ENCODE measurements at regions not wholly inside any gene's neighbourhood (a gene's known extent, or its start where the extent isn't known, plus 50 kb on each side); places are given as distances from the start of the nearest gene placed in this dataset.
"Not testable (repeated sequence)": the region's sequence is repeated elsewhere in the genome, so short reads cannot be mapped to it uniquely, and the experiment has no call there.

DNA sequence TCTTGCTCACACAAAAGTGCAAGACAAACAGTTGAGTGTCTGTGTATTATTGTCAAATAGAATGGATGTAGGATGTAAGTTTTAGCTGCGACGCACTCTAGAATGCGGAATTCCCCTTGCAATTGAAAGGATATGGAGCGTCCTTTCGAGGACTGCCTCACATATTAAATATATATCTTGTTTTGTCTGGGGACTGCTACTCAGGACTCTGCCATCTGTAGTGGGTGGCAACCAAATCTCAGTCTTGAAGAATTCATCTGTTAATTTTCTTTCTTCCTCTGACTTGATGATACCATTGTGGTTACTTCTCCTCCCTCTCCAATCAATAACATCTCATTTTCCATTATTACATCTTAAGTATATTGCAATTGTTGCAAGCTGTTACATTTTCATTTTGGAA, 121.6 kb downstream of the SOX4 start:
- no peak for ATAC-seq (replicated peaks in 6 of 8)
- H3K4me1 ChIP-seq (replicated peaks in 1 of 2), result peaks cover 23 to 25% of the 10 kb centered on the region in 2 donors
- H3K27ac ChIP-seq, result no peak overlapping the region
- no peak overlapping the region for H3K4me3 ChIP-seq
- in situ Hi-C loops (cut with MboI; ENCODE audit: low pct_unique_long_range_greater_than_20kb in 2 of 9, low sequenced_read_pairs in 9 of 9, unreplicated experiment in 9 of 9), result no loop called here
- 40 to 95% (median 78%) methylated on average over 1 to 5 of the region's 5 CpGs; no CpG with 5 or more reads in 3 of the 10 experiments for WGBS, 10 experiments

DNA sequence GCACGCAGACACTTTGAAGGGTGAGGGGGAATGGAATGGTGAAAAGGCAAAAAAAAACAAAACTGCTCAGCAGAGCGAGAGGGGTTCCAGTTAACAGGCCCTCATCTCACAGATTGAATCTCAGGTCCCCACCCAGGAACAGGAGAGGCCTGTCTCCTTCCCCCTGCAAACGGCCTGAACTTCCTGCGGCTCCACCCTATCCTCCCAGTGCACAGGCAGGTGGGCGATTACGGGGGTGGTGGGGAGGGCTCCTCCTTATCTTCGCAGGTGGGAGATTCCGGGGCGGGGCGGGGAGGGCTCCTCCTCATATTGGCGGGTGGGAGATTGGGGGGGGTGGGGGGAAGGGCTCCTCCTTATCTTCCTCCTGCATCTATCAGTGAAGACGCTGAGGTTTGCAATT, 129.0 kb downstream of the SOX4 start:
- WGBS, 10 experiments, result 47 to 100% (median 92%) methylated on average over 1 to 4 of the region's 12 CpGs; no CpG with 5 or more reads in 2 of the 10 experiments
- no peak for ATAC-seq (replicated peaks in 6 of 8)
- in situ Hi-C loops (cut with MboI; ENCODE audit: low pct_unique_long_range_greater_than_20kb in 2 of 9, low sequenced_read_pairs in 9 of 9, unreplicated experiment in 9 of 9), result no loop called here
- H3K4me1 ChIP-seq (replicated peaks in 1 of 2), result peaks cover 0 to 9% of the 10 kb centered on the region in 2 donors
- no peak overlapping the region for H3K27ac ChIP-seq
- H3K4me3 ChIP-seq, result no peak overlapping the region

DNA sequence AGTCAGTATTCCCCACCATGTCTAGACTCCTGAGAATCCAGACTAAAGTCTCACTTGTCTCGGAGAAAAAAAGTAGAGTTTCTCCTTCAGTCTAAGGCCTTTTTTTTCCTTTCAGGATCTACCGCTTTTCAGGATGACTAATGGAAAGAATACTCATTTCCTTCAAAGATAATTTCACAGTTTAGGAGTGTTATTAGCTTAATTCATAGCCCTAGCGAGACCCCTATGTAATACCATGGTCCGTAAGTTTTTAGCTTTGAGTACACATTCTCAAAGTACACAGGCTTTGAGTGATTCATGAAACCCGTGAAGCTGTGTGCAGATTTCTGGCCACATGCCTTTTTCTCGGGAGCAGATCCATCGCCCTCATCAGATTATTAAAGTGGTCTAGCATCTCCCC, 133.1 kb downstream of the SOX4 start:
- Histone ChIP-seq H3K4me3 (no peak overlapping the region), H3K4me1 (replicated peaks in 1 of 2) (peaks cover under 1 to 19% of the 10 kb centered on the region in 2 donors), H3K27ac (no peak overlapping the region)
- ATAC-seq (replicated peaks in 6 of 8), result no peak
- in situ Hi-C loops (cut with MboI; ENCODE audit: low pct_unique_long_range_greater_than_20kb in 2 of 9, low sequenced_read_pairs in 9 of 9, unreplicated experiment in 9 of 9), result no loop called here
- 34 to 94% (median 81%) methylated on average over 1 to 7 of the region's 7 CpGs; no CpG with 5 or more reads in 2 of the 10 experiments for WGBS, 10 experiments

DNA sequence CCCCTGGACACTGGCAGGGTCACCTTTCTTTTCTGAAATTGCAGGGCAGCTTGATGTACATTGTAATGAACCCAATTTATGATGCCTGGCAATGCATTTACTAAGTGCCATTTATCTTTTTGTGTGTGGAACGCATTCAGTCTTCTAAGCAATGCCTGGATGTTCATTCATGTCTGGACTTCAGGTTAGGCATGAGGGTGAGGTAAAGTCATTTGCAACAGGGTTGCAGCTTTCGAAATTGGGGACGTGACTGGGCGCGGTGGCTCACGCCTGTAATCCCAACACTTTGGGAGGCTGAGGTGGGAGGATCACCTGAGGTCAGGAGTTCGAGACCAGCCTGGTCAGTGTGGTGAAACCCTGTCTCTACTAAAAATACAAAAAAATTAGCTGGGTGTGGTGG, 134.6 kb downstream of the SOX4 start:
- in situ Hi-C loops (cut with MboI; ENCODE audit: low pct_unique_long_range_greater_than_20kb in 2 of 9, low sequenced_read_pairs in 9 of 9, unreplicated experiment in 9 of 9), result no loop called here
- peaks cover 15 to 27% of the 10 kb centered on the region in 2 donors for H3K4me1 ChIP-seq (replicated peaks in 1 of 2)
- ATAC-seq (replicated peaks in 6 of 8), result no peak

DNA sequence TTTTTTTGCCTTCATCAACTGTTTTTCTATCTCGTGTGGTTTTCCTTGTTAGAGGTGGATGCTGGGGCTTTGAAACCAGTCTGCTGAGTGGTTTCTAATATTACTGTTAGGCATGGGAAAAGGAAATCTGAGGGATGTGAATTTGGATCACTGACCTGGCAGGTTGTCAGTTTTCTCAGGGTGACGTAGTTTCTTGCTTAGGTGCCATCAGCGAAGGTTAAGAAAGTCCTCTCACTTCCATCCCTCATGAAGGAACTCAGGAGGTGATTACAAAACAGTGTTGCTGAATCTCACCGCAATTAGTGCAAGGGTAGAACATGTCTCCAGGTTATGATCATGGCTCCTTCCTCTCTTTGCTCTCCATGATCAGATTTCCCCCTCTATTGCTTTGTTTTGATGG, 135.9 kb downstream of the SOX4 start:
- no peak for ATAC-seq (replicated peaks in 6 of 8)
- peaks cover 28 to 30% of the 10 kb centered on the region in 2 donors for H3K4me1 ChIP-seq (replicated peaks in 1 of 2)

More for the DNA sequence above, 134.6 kb downstream of the SOX4 start:
- Histone ChIP-seq H3K4me3 (no peak overlapping the region), H3K27ac (no peak overlapping the region)
- WGBS, 10 experiments, result 80 to 100% (median 96%) methylated on average over 1 to 7 of the region's 7 CpGs; no CpG with 5 or more reads in 2 of the 10 experiments

DNA sequence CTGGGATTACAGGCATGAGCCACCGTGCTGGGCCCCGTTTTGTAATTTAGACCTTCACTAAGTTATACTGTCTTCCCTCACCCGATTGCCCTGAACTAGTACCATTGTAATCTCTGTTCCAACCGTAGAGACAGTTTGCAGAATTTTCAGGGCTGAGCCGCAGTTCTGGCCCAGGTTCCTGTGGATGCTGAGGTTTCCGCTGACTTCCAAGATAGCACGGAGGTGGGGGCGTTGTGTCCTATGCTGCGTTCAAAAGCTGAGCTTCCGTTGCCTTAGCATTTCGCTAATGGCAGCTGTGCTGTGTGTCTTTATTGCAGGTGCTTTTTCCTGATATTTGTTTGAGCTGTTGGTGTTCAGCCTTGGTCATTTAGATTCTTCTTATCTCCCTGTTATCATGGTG, 137.0 kb downstream of the SOX4 start:
- H3K4me3 ChIP-seq, result no peak overlapping the region
- peaks cover 29 to 30% of the 10 kb centered on the region in 2 donors for H3K4me1 ChIP-seq (replicated peaks in 1 of 2)
- no peak for ATAC-seq (replicated peaks in 6 of 8)
- 60 to 100% (median 93%) methylated on average over 1 to 8 of the region's 11 CpGs; no CpG with 5 or more reads in 2 of the 10 experiments for WGBS, 10 experiments
- in situ Hi-C loops (cut with MboI; ENCODE audit: low pct_unique_long_range_greater_than_20kb in 2 of 9, low sequenced_read_pairs in 9 of 9, unreplicated experiment in 9 of 9), result no loop called here
- no peak overlapping the region for H3K27ac ChIP-seq

More for the DNA sequence above, 135.9 kb downstream of the SOX4 start:
- no peak overlapping the region for H3K4me3 ChIP-seq
- no peak overlapping the region for H3K27ac ChIP-seq
- WGBS, 10 experiments, result 52 to 100% (median 66%) methylated on average over 1 to 4 of the region's 4 CpGs; no CpG with 5 or more reads in 4 of the 10 experiments
- in situ Hi-C loops (cut with MboI; ENCODE audit: low pct_unique_long_range_greater_than_20kb in 2 of 9, low sequenced_read_pairs in 9 of 9, unreplicated experiment in 9 of 9), result no loop called here

DNA sequence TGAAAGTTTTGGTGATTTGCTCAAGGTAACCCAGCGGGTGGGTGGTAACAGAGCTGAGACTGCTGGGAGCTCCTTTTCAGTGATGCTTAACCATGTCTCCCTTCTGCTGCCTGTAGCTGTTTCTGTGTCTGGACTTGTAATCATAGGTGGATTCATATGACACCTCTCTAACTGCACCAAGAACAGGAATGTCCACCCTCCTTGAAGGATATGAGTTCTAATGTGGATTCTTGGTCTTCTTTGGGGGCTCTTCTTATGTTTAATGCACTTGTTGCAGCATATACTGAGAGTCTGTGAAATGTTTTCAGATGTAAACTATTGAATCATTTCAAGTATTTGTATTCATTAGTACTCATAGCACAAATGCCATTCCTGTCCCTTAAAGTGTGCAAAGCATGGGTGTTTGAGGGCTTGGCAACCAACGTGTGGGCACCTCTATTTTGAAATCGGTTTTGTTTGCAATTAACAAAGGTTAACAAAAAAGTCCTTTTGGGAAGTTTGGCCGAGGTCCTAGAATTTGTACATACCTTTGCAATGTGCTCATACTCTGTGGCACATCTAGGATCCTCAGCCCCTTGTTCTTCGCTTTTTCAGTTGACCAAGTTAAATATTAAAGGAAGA, 138.0 kb downstream of the SOX4 start:
- H3K4me3 ChIP-seq, result no peak overlapping the region
- H3K4me1 ChIP-seq (replicated peaks in 1 of 2), result peaks cover 29 to 30% of the 10 kb centered on the region in 2 donors
- peak in 3 of 8 experiments; percentile 58 to 84 (median 60) for ATAC-seq (replicated peaks in 6 of 8)
- in situ Hi-C loops (cut with MboI; ENCODE audit: low pct_unique_long_range_greater_than_20kb in 2 of 9, low sequenced_read_pairs in 9 of 9, unreplicated experiment in 9 of 9), result no loop called here
- WGBS, 10 experiments, result 0 to 100% (median 43%) methylated on average over 1 to 5 of the region's 5 CpGs; no CpG with 5 or more reads in 2 of the 10 experiments
- no peak overlapping the region for H3K27ac ChIP-seq

DNA sequence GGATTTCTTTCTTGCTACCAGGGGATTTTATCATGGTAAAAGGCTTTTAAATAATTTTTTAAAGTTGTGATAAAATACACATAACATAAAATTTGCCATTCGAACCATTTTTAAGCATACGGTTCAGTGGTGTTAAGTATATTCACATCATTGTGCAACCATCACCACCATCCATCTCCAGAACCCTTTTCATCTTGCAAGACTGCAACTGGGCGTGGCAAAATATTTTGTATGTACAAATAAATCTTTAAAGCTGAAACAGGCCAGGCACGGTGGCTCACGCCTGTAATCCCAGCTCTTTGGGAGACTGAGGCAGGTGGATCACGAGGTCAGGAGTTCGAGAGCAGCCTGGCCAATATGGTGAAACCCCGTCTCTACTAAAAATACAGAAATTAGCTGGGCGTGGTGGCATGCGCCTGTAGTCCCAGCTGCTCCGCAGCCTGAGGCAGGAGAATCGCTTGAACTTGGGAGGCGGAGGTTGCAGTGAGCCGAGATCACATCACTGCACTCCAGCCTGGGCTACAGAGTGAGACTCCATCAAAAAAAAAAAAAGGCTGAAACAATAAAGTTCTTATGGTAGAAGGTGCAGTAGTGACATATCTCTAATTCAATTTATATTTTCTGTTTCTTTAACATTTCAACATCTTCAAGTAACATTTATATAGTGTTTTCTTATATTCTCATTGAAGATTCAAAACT, 138.6 kb downstream of the SOX4 start:
- in situ Hi-C loops (cut with MboI; ENCODE audit: low pct_unique_long_range_greater_than_20kb in 2 of 9, low sequenced_read_pairs in 9 of 9, unreplicated experiment in 9 of 9); H3K27ac ChIP-seq; H3K4me3 ChIP-seq: not testable (repeated sequence)
- peak in 4 of 8 experiments; percentile 46 to 50 (median 49) for ATAC-seq (replicated peaks in 6 of 8)
- peaks cover 33% of the 10 kb centered on the region in 2 donors for H3K4me1 ChIP-seq (replicated peaks in 1 of 2)
- 50 to 83% (median 69%) methylated on average over 1 to 9 of the region's 14 CpGs; no CpG with 5 or more reads in 1 of the 10 experiments for WGBS, 10 experiments

DNA sequence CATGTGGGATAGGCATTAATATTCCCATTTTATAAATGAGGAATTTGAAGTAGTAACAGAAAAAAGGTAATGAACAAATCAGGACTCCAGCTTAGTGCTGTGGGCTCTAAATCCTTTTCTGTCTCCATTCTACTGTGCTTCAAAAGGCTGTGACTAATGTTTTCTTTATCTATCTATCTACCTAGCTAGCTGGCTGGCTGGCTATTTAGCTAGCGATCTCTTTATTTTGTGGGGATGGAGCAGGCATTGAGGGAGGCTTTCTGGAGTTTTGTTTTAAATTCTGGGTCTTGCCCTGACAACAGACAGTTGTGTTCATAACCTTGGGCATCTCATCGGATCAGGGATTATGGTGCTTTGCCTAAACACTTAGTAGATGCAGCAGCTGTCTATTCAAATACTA, 139.2 kb downstream of the SOX4 start:
- peak in 5 of 8 experiments; percentile 61 to 75 (median 66) for ATAC-seq (replicated peaks in 6 of 8)
- in situ Hi-C loops (cut with MboI; ENCODE audit: low pct_unique_long_range_greater_than_20kb in 2 of 9, low sequenced_read_pairs in 9 of 9, unreplicated experiment in 9 of 9), result no loop called here
- 0 to 100% (median 27%) methylated on average over 1 to 2 of the region's 2 CpGs for WGBS, 10 experiments
- Histone ChIP-seq H3K4me1 (replicated peaks in 1 of 2) (peaks cover 36 to 39% of the 10 kb centered on the region in 2 donors), H3K4me3 (no peak overlapping the region), H3K27ac (peak overlapping the region; percentile 22 to 48)

DNA sequence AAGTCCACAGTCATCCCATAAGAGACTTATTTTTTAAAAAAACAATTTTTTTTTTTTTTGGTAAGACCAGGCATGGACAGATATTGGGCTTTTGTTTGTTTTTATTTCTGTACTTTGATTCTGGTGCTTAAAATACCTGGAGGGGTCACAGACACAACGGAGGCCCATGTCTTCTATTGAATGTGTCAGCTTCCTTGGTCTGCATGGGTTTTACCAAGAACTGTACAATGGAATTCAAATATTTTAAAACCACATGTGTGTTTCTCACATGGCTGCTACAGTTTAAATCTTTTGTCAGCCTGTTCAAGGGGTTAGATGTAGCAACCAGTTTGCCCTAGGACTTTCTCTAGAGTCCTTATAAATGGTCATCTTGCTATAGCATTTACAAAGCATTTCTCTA, 139.8 kb downstream of the SOX4 start:
- Histone ChIP-seq H3K4me3 (no peak overlapping the region), H3K27ac (no peak overlapping the region), H3K4me1 (replicated peaks in 1 of 2) (peaks cover 42 to 43% of the 10 kb centered on the region in 2 donors)
- in situ Hi-C loops (cut with MboI; ENCODE audit: low pct_unique_long_range_greater_than_20kb in 2 of 9, low sequenced_read_pairs in 9 of 9, unreplicated experiment in 9 of 9), result no loop called here
- no peak for ATAC-seq (replicated peaks in 6 of 8)
- WGBS, 10 experiments, result 36 to 100% (median 50%) methylated on average over 1 of the region's 1 CpG; no CpG with 5 or more reads in 3 of the 10 experiments

DNA sequence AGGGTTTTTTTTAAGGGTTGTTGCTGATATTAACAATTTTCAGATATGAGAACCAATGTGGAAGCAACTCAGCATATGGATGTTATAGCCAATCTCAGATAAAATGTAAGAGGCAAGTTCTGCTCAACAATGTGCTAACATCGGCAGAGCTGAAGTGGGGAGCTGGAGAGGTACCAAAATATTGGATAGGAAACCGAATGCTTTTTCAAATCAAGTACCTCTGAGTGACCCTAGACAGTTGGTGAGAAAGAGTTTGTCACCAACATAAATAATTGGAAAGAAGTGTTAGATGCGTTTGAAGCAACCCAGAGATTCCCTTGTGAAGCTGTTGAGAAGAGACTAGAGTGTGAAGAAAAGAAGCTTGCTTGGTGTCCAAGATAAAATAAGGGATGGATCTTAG, 140.7 kb downstream of the SOX4 start:
- in situ Hi-C loops (cut with MboI; ENCODE audit: low pct_unique_long_range_greater_than_20kb in 2 of 9, low sequenced_read_pairs in 9 of 9, unreplicated experiment in 9 of 9), result no loop called here
- ATAC-seq (replicated peaks in 6 of 8), result no peak
- 44 to 100% (median 85%) methylated on average over 1 to 3 of the region's 3 CpGs; no CpG with 5 or more reads in 2 of the 10 experiments for WGBS, 10 experiments
- Histone ChIP-seq H3K4me3 (no peak overlapping the region), H3K4me1 (replicated peaks in 1 of 2) (peaks cover 49 to 52% of the 10 kb centered on the region in 2 donors), H3K27ac (no peak overlapping the region)

DNA sequence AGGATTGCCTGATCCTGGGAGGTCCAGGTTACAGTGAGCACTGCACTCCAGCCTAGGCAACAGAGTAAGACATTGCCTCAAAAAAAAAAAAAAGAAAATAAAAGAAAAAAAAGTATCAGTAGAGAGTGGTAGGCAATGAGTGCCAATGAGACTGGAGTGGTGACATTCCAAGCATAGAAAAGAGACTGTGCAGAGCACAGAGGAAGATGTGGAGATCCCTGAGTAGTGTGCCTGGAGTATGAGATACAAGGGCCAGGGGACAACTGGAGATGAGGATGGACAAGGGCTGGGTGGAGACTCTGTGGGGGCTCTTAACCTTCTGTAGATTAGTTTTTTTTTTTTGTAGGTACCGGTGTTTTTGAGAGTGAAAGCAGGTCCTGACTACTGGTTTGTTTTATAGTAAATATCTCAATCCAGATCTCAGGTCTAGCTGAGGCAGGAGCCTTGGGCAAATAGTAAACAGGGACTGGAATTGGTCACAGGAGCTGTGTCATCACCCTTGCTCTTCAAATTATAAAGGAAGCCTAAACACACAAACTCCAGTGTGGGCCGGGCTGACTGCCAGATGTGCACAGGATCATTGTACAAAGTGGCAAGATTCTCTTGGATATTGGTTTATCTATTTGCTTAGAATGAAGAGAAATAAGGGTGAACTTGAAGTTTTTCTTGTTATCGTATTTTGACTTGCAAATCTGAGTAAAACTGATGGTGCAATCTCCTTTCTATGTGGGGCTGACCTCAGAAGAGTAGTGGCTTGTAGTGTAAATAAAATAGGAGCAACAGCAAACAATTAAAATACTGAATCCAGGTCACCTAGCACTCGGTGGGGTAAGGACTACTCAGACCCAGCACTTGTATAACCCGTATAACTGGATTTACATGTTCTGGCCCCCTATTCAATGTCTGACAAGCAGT, 144.9 kb downstream of the SOX4 start:
- Histone ChIP-seq H3K4me1 (replicated peaks in 1 of 2) (peaks cover 53 to 76% of the 10 kb centered on the region in 2 donors), H3K27ac (peak overlapping the region in 1 of 2 donors; percentile 24), H3K4me3 (no peak overlapping the region)
- in situ Hi-C loops (cut with MboI; ENCODE audit: low pct_unique_long_range_greater_than_20kb in 2 of 9, low sequenced_read_pairs in 9 of 9, unreplicated experiment in 9 of 9), result no loop called here
- WGBS, 10 experiments, result 40 to 83% (median 63%) methylated on average over 1 to 4 of the region's 5 CpGs; no CpG with 5 or more reads in 1 of the 10 experiments
- peak in 4 of 8 experiments; percentile 16 to 58 (median 38) for ATAC-seq (replicated peaks in 6 of 8)
